ENCODE measurements at regions not wholly inside any gene's neighbourhood (a gene's known extent, or its start where the extent isn't known, plus 50 kb on each side); places are given as distances from the start of the nearest gene placed in this dataset.

DNA sequence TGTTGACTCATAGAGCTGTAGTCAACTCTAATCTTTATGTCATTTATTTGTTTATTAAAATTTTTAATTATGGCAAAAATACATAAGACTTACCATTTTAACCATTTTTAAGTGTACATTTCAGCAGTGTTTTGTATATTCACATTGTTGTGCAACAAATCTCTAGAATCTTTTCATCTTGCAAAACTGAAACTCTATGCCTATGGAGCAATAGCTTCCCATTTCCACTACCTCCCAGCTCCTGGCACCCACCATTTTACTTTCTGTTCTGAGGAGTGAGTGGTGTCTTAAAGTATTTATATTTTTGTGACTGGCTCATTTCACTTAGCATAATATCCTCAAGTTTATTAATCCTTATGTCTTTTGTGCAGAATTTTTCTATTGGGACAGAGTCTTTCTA is 181.0 kb downstream of the GPAT3 start:
- TF ChIP-seq, protein P1, sequence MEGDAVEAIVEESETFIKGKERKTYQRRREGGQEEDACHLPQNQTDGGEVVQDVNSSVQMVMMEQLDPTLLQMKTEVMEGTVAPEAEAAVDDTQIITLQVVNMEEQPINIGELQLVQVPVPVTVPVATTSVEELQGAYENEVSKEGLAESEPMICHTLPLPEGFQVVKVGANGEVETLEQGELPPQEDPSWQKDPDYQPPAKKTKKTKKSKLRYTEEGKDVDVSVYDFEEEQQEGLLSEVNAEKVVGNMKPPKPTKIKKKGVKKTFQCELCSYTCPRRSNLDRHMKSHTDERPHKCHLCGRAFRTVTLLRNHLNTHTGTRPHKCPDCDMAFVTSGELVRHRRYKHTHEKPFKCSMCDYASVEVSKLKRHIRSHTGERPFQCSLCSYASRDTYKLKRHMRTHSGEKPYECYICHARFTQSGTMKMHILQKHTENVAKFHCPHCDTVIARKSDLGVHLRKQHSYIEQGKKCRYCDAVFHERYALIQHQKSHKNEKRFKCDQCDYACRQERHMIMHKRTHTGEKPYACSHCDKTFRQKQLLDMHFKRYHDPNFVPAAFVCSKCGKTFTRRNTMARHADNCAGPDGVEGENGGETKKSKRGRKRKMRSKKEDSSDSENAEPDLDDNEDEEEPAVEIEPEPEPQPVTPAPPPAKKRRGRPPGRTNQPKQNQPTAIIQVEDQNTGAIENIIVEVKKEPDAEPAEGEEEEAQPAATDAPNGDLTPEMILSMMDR (IDR thresholded peaks at IDR 0.05): no peak
- DNase-seq: no peak
- no peak overlapping the region for H3K4me3 ChIP-seq (ENCODE audit: low read length)
- Mint-ChIP-seq H3K4me1 (no peaks in the 10 kb centered on the region), H3K4me3 (no peak overlapping the region), H3K36me3 (no peaks in the 10 kb centered on the region), H3K27me3 (ENCODE audit: low read depth in 2 of 2) (peaks cover 9 to 20% of the 10 kb centered on the region in 2 donors), H3K27ac (no peak overlapping the region), H3K9me3 (no peaks in the 10 kb centered on the region)
- no peak for ATAC-seq
- no peaks in the 10 kb centered on the region for H3K9me3 ChIP-seq (ENCODE audit: control insufficient read depth, insufficient read depth, low read length)
- H3K4me1 ChIP-seq (ENCODE audit: control insufficient read depth, insufficient read depth, low read length): no peaks in the 10 kb centered on the region
- no peaks in the 10 kb centered on the region for H3K36me3 ChIP-seq (ENCODE audit: control insufficient read depth, insufficient read depth, low read length)
- H3K27me3 ChIP-seq (ENCODE audit: control insufficient read depth, insufficient read depth, low read length): no peaks in the 10 kb centered on the region
- intact Hi-C loops (cut with micrococcal nuclease): no loop called here
- no peak overlapping the region for H3K27ac ChIP-seq (ENCODE audit: low read length)

DNA sequence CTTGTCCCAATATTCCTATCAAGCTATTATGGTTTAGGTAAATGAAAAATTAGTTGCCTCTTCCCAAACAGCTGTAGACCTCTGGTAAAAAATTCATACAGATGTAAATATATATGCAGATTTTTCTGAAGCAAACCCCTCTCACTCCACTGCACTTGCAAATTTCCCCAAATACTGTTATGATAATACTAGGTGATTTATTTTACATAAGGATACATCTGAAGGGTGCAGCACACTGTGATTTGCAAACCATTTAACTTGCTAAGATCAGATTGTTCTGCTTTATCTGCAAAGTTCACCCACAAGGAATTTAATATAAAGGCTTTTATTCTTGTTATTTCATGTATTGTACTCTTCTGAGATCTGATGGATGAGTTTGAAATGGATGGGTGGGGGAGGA is 177.0 kb downstream of the GPAT3 start:
- Histone ChIP-seq H3K9me3 (ENCODE audit: control insufficient read depth, insufficient read depth, low read length) (no peaks in the 10 kb centered on the region), H3K27ac (ENCODE audit: low read length) (no peak overlapping the region), H3K4me3 (ENCODE audit: low read length) (no peak overlapping the region), H3K36me3 (ENCODE audit: control insufficient read depth, insufficient read depth, low read length) (no peaks in the 10 kb centered on the region), H3K4me1 (ENCODE audit: control insufficient read depth, insufficient read depth, low read length) (no peaks in the 10 kb centered on the region), H3K27me3 (ENCODE audit: control insufficient read depth, insufficient read depth, low read length) (no peaks in the 10 kb centered on the region)
- TF ChIP-seq, protein P1 (IDR thresholded peaks at IDR 0.05): no peak
- intact Hi-C loops (cut with micrococcal nuclease): no loop called here
- no peak for DNase-seq
- Mint-ChIP-seq H3K27ac (no peak overlapping the region), H3K27me3 (ENCODE audit: low read depth in 2 of 2) (peaks cover 3 to 9% of the 10 kb centered on the region in 2 donors), H3K4me1 (no peaks in the 10 kb centered on the region), H3K36me3 (no peaks in the 10 kb centered on the region), H3K9me3 (no peaks in the 10 kb centered on the region), H3K4me3 (no peak overlapping the region)
- ATAC-seq: no peak

DNA sequence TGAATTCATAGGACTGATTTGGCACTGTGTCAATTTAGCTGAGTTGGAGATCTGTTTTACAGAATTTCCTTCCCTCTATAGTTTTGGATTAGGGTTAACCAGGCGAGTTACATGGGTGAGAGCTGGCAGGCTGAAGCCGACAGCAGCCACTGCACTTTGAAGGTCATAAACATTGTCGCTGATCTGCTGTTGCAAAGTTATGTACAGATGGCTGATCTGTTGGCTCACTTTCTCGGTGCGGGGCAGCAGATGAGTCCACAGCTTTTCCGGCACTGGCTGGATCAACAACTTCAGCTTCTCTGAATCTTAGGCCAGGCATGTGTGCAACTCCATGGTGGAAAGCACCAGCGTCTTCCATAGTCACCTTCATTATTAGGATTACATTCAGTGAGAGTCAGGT is 173.7 kb downstream of the GPAT3 start:
- H3K36me3 Mint-ChIP-seq: no peaks in the 10 kb centered on the region
- 91% methylated on average over 7 of the region's 7 CpGs for WGBS (ENCODE audit: insufficient coverage)
- no peak for ATAC-seq

More for the DNA sequence above, 173.7 kb downstream of the GPAT3 start:
- no peaks in the 10 kb centered on the region for H3K9me3 Mint-ChIP-seq
- H3K4me1 Mint-ChIP-seq: no peaks in the 10 kb centered on the region
- H3K36me3 ChIP-seq (ENCODE audit: control insufficient read depth, insufficient read depth, low read length): no peaks in the 10 kb centered on the region
- DNase-seq: no peak
- H3K27me3 ChIP-seq (ENCODE audit: control insufficient read depth, insufficient read depth, low read length): no peaks in the 10 kb centered on the region
- H3K4me3 Mint-ChIP-seq: no peak overlapping the region
- no peak overlapping the region for H3K4me3 ChIP-seq (ENCODE audit: low read length)
- H3K27ac Mint-ChIP-seq: no peak overlapping the region
- intact Hi-C loops (cut with micrococcal nuclease): no loop called here
- no peaks in the 10 kb centered on the region for H3K4me1 ChIP-seq (ENCODE audit: control insufficient read depth, insufficient read depth, low read length)
- H3K27ac ChIP-seq (ENCODE audit: low read length): no peak overlapping the region
- H3K27me3 Mint-ChIP-seq (ENCODE audit: low read depth in 2 of 2): peaks cover 9% of the 10 kb centered on the region in 2 donors
- no peaks in the 10 kb centered on the region for H3K9me3 ChIP-seq (ENCODE audit: control insufficient read depth, insufficient read depth, low read length)
- TF ChIP-seq, protein P1 (IDR thresholded peaks at IDR 0.05): no peak
